ENCODE measurements at regions not wholly inside any gene's neighbourhood (a gene's known extent, or its start where the extent isn't known, plus 50 kb on each side); places are given as distances from the start of the nearest gene placed in this dataset.

DNA sequence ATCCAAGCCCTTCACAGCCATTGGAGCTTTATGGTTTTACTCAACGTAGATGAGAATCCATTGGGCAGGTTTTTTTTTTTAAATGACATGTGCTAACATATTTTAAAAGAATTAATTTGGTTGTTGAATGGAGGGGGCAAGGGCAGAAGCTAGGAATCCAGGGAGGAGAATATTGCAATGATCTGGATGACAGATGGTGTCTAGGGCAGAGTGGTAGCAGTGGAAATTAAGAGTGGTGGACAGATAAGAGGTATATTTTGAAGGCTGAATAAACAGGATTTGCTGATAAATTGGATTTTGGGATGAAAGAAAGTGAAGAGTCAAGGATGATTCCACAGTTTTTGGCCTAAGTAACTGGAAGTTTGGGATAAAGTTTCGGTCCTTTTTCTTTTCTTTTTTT is 54.8 kb upstream of the DHX40 start:
- intact Hi-C loops (cut with DNase I), result no loop called here
- no peak for DNase-seq (ENCODE audit: low spot score in 2 of 2)
- H3K4me1 ChIP-seq, result no peaks in the 10 kb centered on the region
- H3K4me3 ChIP-seq, result no peak overlapping the region
- no peaks in the 10 kb centered on the region for H3K27me3 ChIP-seq
- TF ChIP-seq, protein P1, sequence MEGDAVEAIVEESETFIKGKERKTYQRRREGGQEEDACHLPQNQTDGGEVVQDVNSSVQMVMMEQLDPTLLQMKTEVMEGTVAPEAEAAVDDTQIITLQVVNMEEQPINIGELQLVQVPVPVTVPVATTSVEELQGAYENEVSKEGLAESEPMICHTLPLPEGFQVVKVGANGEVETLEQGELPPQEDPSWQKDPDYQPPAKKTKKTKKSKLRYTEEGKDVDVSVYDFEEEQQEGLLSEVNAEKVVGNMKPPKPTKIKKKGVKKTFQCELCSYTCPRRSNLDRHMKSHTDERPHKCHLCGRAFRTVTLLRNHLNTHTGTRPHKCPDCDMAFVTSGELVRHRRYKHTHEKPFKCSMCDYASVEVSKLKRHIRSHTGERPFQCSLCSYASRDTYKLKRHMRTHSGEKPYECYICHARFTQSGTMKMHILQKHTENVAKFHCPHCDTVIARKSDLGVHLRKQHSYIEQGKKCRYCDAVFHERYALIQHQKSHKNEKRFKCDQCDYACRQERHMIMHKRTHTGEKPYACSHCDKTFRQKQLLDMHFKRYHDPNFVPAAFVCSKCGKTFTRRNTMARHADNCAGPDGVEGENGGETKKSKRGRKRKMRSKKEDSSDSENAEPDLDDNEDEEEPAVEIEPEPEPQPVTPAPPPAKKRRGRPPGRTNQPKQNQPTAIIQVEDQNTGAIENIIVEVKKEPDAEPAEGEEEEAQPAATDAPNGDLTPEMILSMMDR (IDR thresholded peaks at IDR 0.05), result no peak
- no peaks in the 10 kb centered on the region for H3K36me3 ChIP-seq
- no peak overlapping the region for H3K27ac ChIP-seq
- H3K9me3 ChIP-seq, result no peaks in the 10 kb centered on the region

DNA sequence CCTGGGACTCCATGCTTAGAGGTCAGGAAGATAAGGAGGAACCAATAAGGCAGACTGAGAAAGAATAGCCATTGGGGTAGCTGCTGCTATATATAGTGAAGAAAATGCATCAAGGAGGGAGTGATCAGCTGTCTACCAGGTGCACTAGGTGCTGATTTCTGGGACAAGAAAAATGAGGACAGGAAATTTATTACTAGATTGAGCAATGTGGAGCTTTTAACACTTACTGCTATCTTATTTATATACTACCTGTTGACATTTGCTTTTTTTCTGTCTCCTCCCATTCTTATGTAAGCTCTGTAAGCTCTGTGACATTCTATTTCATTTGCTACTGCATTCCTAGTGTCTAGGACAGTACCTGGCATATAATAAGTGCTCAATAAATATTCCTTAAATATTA is 53.7 kb upstream of the DHX40 start:
- no peak for DNase-seq (ENCODE audit: low spot score in 2 of 2)
- no peak overlapping the region for H3K27ac ChIP-seq
- H3K27me3 ChIP-seq, result no peaks in the 10 kb centered on the region
- H3K4me3 ChIP-seq, result no peak overlapping the region
- TF ChIP-seq, protein P1 (IDR thresholded peaks at IDR 0.05), result no peak
- no peaks in the 10 kb centered on the region for H3K9me3 ChIP-seq
- H3K36me3 ChIP-seq, result no peaks in the 10 kb centered on the region
- intact Hi-C loops (cut with DNase I), result no loop called here
- H3K4me1 ChIP-seq, result no peaks in the 10 kb centered on the region

DNA sequence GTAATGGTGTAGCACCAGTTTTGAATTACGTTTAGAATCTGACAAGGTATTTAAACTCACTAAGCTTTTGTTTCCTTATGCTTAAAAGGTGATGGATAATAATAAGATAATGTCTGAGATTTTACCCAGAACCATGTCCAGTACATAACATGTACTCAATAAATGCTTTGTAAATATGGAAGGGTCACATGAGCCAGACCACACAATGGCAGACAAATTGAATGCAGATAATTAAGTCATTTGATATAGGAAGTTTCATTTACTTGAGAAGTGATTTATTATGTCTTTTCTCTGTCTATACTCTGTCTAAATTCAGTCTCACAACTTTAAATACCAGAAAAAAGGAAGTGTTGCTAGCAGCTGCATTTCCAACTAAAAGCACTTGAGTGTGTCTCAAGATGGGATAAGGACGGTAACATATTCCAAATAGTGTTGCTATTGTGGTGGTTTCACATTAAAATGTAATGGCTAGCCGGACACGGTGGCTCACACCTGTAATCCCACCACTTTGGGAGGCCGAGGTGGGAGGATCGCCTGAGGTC is 52.5 kb upstream of the DHX40 start:
- no peaks in the 10 kb centered on the region for H3K4me1 ChIP-seq
- H3K9me3 ChIP-seq, result no peaks in the 10 kb centered on the region
- H3K4me3 ChIP-seq, result no peak overlapping the region
- intact Hi-C loops (cut with DNase I), result no loop called here
- no peaks in the 10 kb centered on the region for H3K36me3 ChIP-seq
- DNase-seq (ENCODE audit: low spot score in 2 of 2), result no peak
- TF ChIP-seq, protein P1 (IDR thresholded peaks at IDR 0.05), result no peak
- H3K27me3 ChIP-seq, result no peaks in the 10 kb centered on the region
- no peak overlapping the region for H3K27ac ChIP-seq

DNA sequence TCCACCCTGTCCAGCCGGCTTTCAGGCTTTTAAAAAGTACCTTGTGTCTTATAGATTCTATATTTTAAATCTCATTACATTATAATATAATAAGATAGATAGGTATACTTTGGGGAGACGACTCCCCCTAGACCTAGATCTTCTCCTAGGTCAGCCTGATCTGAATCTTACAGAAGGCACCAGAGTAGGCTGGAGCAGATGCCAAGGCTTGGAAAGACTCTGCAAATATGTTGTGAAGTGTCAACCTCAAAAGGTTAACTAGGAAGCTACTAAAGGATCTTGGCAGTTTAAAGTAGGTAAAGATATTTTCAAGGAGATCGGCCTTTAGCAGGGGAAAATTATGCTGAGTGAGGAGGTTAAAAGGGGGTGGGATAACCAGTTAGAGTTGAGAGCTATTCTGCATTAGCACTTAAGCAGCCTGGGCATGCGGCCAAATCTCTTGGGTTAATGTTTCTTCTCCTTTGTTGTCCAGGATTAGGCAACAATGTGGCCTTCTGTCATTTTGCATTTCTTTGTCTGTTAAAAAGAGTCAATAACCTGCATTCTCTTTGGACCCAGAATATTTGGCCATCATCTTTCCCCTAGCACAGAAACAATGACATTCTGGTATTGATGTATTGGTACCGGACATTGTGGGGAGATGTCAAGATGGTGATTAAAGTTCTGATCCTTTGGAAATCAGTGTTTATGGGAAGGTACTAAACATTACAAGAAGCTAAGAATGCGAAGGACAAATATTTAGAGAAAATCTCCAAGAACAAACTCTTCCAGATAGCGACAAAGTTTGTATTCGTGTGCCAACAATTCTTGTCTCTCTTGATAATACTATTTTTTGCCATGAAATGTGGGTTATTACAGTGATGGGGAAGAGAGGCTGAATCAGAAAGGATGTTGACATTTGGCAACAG is 51.2 kb upstream of the DHX40 start:
- intact Hi-C loops (cut with DNase I), result no loop called here
- Histone ChIP-seq H3K27ac (no peak overlapping the region), H3K4me3 (no peak overlapping the region), H3K9me3 (no peaks in the 10 kb centered on the region), H3K4me1 (no peaks in the 10 kb centered on the region), H3K36me3 (no peaks in the 10 kb centered on the region), H3K27me3 (no peaks in the 10 kb centered on the region)
- peak in 1 of 2 donors; percentile 76 for DNase-seq (ENCODE audit: low spot score in 2 of 2)
- TF ChIP-seq, protein P1 (IDR thresholded peaks at IDR 0.05), result no peak
